GM23338 (cell line): ENCODE measurements at regions not wholly inside any gene's neighbourhood (a gene's known extent, or its start where the extent isn't known, plus 50 kb on each side); places are given as distances from the start of the nearest gene placed in this dataset.

Experiments used
- ATAC-seq: fragments of 200-7000 bp; cut with Tn5 transposase; 3 replicates; pipeline ENCODE4 v1.9.1; 2020
- DNase-seq: peaks from one replicate; pipeline ENCODE4 v3.0.0-alpha.2; 2015; ENCODE audit warnings: low spot score
- H2AFZ ChIP-seq: fragments of 200-600 bp; sonication (generic); 2 replicates; pipeline ENCODE4 v1.8.0; 2016; ENCODE audit warnings: antibody characterized with exemption, mild to moderate bottlenecking, moderate library complexity
- H3F3A ChIP-seq: fragments of 200-600 bp; sonication (generic); replicated peaks from 2 replicates; pipeline ENCODE4 v1.8.0; 2017; ENCODE audit warnings: antibody characterized with exemption, mixed run types, low read depth
- H3K27ac ChIP-seq: fragments of 200-600 bp; sonication (generic); 2 replicates; pipeline ENCODE4 v1.6.1; 2016; ENCODE audit warnings: low read depth
- H3K27me3 ChIP-seq: fragments of 200-600 bp; sonication (generic); 2 replicates; pipeline ENCODE4 v1.8.0; 2016; ENCODE audit warnings: mild to moderate bottlenecking, mixed run types, moderate library complexity; ENCODE audit not compliant: insufficient read depth
- H3K36me3 ChIP-seq: fragments of 200-600 bp; sonication (generic); 2 replicates; pipeline ENCODE4 v1.8.0; 2016; ENCODE audit warnings: mild to moderate bottlenecking; ENCODE audit not compliant: insufficient read depth
- H3K4me1 ChIP-seq: fragments of 200-600 bp; sonication (generic); 2 replicates; pipeline ENCODE4 v1.8.0; 2016; ENCODE audit warnings: mild to moderate bottlenecking, moderate library complexity; ENCODE audit not compliant: insufficient read depth
- H3K4me2 ChIP-seq: fragments of 200-600 bp; sonication (generic); 2 replicates; pipeline ENCODE4 v1.7.1; 2017; ENCODE audit warnings: mixed run types
- H3K4me3 ChIP-seq: fragments of 200-600 bp; sonication (generic); 2 replicates; pipeline ENCODE4 v1.6.1; 2016; ENCODE audit warnings: mixed run types
- H3K79me2 ChIP-seq: fragments of 200-600 bp; sonication (generic); replicated peaks from 2 replicates; pipeline ENCODE4 v1.8.0; 2017; ENCODE audit warnings: mild to moderate bottlenecking; ENCODE audit not compliant: insufficient read depth
- H3K9me2 ChIP-seq: fragments of 200-600 bp; sonication (generic); 2 replicates; pipeline ENCODE4 v1.8.0; 2017; ENCODE audit not compliant: insufficient read depth
- H4K20me1 ChIP-seq: fragments of 200-600 bp; sonication (generic); replicated peaks from 2 replicates; pipeline ENCODE4 v1.8.0; 2017; ENCODE audit warnings: mild to moderate bottlenecking; ENCODE audit not compliant: insufficient read depth
- H3K27ac Mint-ChIP-seq: 2 replicates; pipeline ENCODE4 v1.8.0; 2020; ENCODE audit warnings: inconsistent platforms, mild to moderate bottlenecking, moderate library complexity, mixed read lengths
- H3K27me3 Mint-ChIP-seq: 3 replicates; pipeline ENCODE4 v1.8.0; 2022; ENCODE audit warnings: low read depth, mild to moderate bottlenecking, moderate library complexity, mixed read lengths, inconsistent platforms; ENCODE audit not compliant: insufficient read depth, poor library complexity
- H3K36me3 Mint-ChIP-seq: 3 replicates; pipeline ENCODE4 v1.8.0; 2021; ENCODE audit warnings: low read depth, mild to moderate bottlenecking, inconsistent platforms, moderate library complexity, mixed read lengths
- H3K4me1 Mint-ChIP-seq: 3 replicates; pipeline ENCODE4 v1.8.0; 2020; ENCODE audit warnings: mild to moderate bottlenecking, inconsistent platforms, mixed read lengths
- H3K4me3 Mint-ChIP-seq: 3 replicates; pipeline ENCODE4 v1.8.0; 2021; ENCODE audit warnings: moderate library complexity, mild to moderate bottlenecking, inconsistent platforms, mixed read lengths
- H3K9me3 Mint-ChIP-seq: 3 replicates; pipeline ENCODE4 v1.8.0; 2020; ENCODE audit warnings: moderate library complexity, mild to moderate bottlenecking, inconsistent platforms, mixed read lengths
- EZH2 ChIP-seq: fragments of 200-600 bp; sonication (generic); IDR thresholded peaks from one replicate; pipeline ENCODE4 v1.8.0; 2017; ENCODE audit warnings: antibody characterized with exemption, mild to moderate bottlenecking, low read depth; ENCODE audit not compliant: unreplicated experiment
- TF ChIP-seq, protein P1 (sequence below): fragments of 250-450 bp; sonication (Bioruptor Pico); IDR thresholded peaks from 2 replicates; pipeline ENCODE4 v1.5.0; 2020; ENCODE audit warnings: mild to moderate bottlenecking, moderate library complexity
- TF ChIP-seq, protein P2 (sequence below), 2 experiments: fragments of 200-600 bp in 1 of 2; sonication (generic) in 1 of 2; conservative IDR thresholded peaks; 2 replicates each; pipeline versions ENCODE4 v1.5.1 to v1.6.1; 2016 to 2017; ENCODE audit warnings: antibody characterized with exemption in 2 of 2, low read depth in 2 of 2, mild to moderate bottlenecking in 2 of 2, moderate library complexity in 1 of 2

DNA sequence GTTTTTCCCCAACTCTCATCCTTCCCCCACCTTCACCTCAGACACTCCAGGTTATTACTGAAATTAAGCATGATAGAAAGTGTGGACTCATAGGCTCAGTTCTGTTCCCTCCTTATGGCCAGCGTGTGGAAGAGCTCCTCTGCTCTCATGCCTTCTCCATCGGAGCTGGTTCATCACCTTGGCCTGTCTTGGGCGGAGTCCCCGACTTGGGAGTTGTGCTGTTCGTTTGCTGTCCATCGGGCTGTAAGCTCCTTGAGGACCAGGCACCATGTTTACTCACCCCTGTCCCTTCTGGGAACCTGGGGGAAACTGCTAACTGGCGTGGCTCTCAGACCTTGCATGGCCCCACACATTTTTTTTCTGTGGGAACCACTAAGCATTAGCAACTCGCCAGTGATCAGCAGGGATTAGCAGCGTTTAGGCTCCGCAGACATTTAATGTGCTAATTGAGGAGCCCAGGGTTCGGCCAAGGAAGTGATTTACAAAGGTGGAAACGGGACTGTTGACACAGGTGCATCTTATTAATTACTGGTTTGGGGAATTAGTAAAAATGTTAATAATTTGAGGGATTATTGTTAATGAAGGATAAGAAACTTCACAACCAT lies 123.8 kb downstream of the TM9SF2 start:
- Histone ChIP-seq H2AFZ (no peak overlapping the region), H3K79me2 (no peaks in the 10 kb centered on the region), H4K20me1 (no peaks in the 10 kb centered on the region), H3K27me3 (no peaks in the 10 kb centered on the region), H3F3A (no peaks in the 10 kb centered on the region), H3K4me3 (no peak overlapping the region), H3K27ac (no peak overlapping the region), H3K4me2 (peak overlapping the region; percentile 61), H3K4me1 (peaks cover 31% of the 10 kb centered on the region), H3K9me2 (0 out of 2 replicates have a peak, but pooled peaks cover 10% of the 10 kb centered on the region), H3K36me3 (no peaks in the 10 kb centered on the region)
- Mint-ChIP-seq H3K4me1 (peaks cover 47% of the 10 kb centered on the region), H3K4me3 (no peak overlapping the region), H3K9me3 (no peaks in the 10 kb centered on the region), H3K27me3 (peaks cover 7% of the 10 kb centered on the region), H3K27ac (no peak overlapping the region), H3K36me3 (no peaks in the 10 kb centered on the region; the same call in 2 of the 3 replicates)
- peak; percentile 47 for DNase-seq
- ATAC-seq: peak; percentile 70
- TF ChIP-seq, protein P1, sequence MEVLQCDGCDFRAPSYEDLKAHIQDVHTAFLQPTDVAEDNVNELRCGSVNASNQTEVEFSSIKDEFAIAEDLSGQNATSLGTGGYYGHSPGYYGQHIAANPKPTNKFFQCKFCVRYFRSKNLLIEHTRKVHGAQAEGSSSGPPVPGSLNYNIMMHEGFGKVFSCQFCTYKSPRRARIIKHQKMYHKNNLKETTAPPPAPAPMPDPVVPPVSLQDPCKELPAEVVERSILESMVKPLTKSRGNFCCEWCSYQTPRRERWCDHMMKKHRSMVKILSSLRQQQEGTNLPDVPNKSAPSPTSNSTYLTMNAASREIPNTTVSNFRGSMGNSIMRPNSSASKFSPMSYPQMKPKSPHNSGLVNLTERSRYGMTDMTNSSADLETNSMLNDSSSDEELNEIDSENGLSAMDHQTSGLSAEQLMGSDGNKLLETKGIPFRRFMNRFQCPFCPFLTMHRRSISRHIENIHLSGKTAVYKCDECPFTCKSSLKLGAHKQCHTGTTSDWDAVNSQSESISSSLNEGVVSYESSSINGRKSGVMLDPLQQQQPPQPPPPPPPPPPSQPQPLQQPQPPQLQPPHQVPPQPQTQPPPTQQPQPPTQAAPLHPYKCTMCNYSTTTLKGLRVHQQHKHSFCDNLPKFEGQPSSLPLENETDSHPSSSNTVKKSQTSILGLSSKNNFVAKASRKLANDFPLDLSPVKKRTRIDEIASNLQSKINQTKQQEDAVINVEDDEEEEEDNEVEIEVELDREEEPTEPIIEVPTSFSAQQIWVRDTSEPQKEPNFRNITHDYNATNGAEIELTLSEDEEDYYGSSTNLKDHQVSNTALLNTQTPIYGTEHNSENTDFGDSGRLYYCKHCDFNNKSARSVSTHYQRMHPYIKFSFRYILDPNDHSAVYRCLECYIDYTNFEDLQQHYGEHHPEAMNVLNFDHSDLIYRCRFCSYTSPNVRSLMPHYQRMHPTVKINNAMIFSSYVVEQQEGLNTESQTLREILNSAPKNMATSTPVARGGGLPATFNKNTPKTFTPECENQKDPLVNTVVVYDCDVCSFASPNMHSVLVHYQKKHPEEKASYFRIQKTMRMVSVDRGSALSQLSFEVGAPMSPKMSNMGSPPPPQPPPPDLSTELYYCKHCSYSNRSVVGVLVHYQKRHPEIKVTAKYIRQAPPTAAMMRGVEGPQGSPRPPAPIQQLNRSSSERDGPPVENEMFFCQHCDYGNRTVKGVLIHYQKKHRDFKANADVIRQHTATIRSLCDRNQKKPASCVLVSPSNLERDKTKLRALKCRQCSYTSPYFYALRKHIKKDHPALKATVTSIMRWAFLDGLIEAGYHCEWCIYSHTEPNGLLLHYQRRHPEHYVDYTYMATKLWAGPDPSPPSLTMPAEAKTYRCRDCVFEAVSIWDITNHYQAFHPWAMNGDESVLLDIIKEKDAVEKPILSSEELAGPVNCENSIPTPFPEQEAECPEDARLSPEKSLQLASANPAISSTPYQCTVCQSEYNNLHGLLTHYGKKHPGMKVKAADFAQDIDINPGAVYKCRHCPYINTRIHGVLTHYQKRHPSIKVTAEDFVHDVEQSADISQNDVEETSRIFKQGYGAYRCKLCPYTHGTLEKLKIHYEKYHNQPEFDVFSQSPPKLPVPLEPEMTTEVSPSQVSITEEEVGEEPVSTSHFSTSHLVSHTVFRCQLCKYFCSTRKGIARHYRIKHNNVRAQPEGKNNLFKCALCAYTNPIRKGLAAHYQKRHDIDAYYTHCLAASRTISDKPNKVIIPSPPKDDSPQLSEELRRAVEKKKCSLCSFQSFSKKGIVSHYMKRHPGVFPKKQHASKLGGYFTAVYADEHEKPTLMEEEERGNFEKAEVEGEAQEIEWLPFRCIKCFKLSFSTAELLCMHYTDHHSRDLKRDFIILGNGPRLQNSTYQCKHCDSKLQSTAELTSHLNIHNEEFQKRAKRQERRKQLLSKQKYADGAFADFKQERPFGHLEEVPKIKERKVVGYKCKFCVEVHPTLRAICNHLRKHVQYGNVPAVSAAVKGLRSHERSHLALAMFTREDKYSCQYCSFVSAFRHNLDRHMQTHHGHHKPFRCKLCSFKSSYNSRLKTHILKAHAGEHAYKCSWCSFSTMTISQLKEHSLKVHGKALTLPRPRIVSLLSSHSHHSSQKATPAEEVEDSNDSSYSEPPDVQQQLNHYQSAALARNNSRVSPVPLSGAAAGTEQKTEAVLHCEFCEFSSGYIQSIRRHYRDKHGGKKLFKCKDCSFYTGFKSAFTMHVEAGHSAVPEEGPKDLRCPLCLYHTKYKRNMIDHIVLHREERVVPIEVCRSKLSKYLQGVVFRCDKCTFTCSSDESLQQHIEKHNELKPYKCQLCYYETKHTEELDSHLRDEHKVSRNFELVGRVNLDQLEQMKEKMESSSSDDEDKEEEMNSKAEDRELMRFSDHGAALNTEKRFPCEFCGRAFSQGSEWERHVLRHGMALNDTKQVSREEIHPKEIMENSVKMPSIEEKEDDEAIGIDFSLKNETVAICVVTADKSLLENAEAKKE (CRISPR knock-in tag): peak; percentile 6; the same call in 1 of the 2 replicates
- no peak for TF ChIP-seq EZH2
- TF ChIP-seq, protein P2, sequence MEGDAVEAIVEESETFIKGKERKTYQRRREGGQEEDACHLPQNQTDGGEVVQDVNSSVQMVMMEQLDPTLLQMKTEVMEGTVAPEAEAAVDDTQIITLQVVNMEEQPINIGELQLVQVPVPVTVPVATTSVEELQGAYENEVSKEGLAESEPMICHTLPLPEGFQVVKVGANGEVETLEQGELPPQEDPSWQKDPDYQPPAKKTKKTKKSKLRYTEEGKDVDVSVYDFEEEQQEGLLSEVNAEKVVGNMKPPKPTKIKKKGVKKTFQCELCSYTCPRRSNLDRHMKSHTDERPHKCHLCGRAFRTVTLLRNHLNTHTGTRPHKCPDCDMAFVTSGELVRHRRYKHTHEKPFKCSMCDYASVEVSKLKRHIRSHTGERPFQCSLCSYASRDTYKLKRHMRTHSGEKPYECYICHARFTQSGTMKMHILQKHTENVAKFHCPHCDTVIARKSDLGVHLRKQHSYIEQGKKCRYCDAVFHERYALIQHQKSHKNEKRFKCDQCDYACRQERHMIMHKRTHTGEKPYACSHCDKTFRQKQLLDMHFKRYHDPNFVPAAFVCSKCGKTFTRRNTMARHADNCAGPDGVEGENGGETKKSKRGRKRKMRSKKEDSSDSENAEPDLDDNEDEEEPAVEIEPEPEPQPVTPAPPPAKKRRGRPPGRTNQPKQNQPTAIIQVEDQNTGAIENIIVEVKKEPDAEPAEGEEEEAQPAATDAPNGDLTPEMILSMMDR (conservative IDR thresholded peaks at IDR 0.05; ENCODE audit: low read depth in 2 of 2): no peak
